ENCODE measurements at regions not wholly inside any gene's neighbourhood (a gene's known extent, or its start where the extent isn't known, plus 50 kb on each side); places are given as distances from the start of the nearest gene placed in this dataset.
"Not testable (repeated sequence)": the region's sequence is repeated elsewhere in the genome, so short reads cannot be mapped to it uniquely, and the experiment has no call there.

DNA sequence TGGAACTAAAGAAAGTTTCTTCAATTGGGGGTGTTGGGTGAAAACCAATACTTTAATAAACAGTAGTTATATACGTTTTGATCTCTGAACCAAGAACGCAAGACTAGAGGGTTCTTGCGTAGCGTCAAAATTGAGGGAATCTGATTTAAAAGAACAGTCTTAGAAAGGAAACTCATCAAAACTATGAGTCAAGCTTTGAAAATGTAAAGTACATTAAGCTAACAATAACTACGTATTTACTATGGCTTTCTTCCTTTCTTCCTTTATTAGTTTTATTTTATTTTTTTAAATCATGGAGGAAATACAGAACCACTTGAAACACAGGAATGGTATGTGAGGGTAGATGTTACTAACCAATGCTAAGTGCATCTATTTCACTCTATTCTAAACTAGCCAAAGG, 287.0 kb upstream of the RSPO3 start:
- no peaks in the 10 kb centered on the region for H3K27me3 ChIP-seq (ENCODE audit: control insufficient read depth, insufficient read depth, low read length)
- no peak for DNase-seq
- H3K4me3 ChIP-seq (ENCODE audit: insufficient read depth, low read depth, low read length): no peak overlapping the region
- no peaks in the 10 kb centered on the region for H3K36me3 ChIP-seq (replicated peaks; ENCODE audit: control insufficient read depth, insufficient read depth, low read length)

DNA sequence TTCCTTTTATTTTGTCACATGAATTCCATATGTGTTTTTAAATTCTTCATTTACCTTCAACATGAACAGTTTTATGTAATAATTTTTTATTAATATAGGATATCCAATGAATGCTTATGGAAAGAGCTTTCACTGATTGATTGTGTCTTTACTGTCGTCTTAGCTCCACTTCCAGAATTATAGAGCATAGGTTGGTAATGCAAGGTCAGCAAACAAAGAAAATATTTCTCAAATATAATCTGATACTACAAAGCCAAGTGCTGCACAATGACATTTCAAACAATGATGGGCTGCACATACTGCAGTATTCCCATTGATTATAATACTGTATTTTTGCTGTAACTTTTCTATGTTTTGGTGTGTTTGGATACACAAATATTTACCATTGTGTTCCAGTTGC, 275.7 kb upstream of the RSPO3 start:
- H3K36me3 ChIP-seq (replicated peaks; ENCODE audit: control insufficient read depth, insufficient read depth, low read length): no peaks in the 10 kb centered on the region
- H3K27me3 ChIP-seq (ENCODE audit: control insufficient read depth, insufficient read depth, low read length): no peaks in the 10 kb centered on the region
- DNase-seq: no peak
- H3K4me3 ChIP-seq (ENCODE audit: insufficient read depth, low read depth, low read length): no peak overlapping the region

DNA sequence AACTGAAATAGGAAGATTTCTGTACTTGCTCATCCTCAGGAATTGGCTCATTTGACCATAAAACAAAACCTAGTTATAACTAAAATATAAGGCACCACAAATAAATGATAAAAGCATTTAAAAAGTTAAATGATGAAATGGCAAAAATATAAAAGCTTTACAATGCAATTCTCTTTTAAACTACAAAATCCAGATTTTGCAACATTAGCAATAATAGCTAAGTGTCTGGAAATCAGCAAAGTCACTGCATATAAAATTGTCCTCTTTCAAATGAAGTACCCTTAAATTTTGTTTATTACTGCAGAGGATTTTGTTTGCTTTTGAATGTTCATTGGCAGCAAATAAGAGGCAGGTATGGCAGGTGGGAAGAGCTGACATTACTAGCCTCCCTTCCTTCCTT, 270.4 kb upstream of the RSPO3 start:
- no peaks in the 10 kb centered on the region for H3K36me3 ChIP-seq (replicated peaks; ENCODE audit: control insufficient read depth, insufficient read depth, low read length)
- no peak overlapping the region for H3K4me3 ChIP-seq (ENCODE audit: insufficient read depth, low read depth, low read length)
- DNase-seq: no peak
- no peaks in the 10 kb centered on the region for H3K27me3 ChIP-seq (ENCODE audit: control insufficient read depth, insufficient read depth, low read length)

DNA sequence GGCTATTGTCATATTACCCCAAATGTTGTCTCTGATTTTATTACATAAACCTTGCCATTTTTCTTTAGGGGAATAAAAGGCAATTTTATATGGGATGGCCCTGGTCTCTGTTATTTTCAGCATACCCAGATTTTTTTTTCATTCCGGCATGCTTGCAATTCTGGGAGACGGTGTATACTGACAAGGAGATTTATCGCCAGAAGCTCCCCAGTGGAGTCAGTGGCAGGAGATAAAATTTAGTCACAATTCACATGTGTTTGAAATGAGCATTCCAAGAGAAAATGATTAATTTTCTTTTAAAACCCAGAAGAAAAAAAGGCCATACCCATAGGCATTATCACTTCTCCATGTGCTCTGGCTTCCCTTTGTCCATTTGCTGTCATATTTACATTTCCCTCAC, 250.8 kb upstream of the RSPO3 start:
- H3K36me3 ChIP-seq (replicated peaks; ENCODE audit: control insufficient read depth, insufficient read depth, low read length): no peaks in the 10 kb centered on the region

DNA sequence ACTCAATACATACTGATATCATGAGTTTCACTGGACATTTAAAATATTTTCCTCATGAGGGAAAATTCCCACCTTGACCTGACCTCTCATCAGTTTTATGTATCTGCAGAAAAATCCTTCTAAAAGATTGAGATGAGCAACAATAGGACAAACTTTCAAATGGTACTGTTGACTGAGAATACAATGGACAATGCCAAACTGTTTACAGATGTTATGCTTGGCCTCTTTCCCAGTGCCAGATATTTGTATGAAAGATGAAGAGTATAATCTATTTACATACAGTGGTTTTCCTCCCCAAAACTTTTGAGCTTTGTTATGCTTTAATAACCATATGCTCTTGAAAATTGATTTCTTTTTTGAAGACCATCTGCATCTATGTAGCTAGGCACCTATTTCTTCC, 245.1 kb upstream of the RSPO3 start:
- Histone ChIP-seq H3K36me3 (replicated peaks; ENCODE audit: control insufficient read depth, insufficient read depth, low read length) (no peaks in the 10 kb centered on the region), H3K27me3 (ENCODE audit: control insufficient read depth, insufficient read depth, low read length) (no peaks in the 10 kb centered on the region), H3K4me3 (ENCODE audit: insufficient read depth, low read depth, low read length) (no peak overlapping the region)
- DNase-seq: no peak

More for the DNA sequence above, 250.8 kb upstream of the RSPO3 start:
- H3K4me3 ChIP-seq (ENCODE audit: insufficient read depth, low read depth, low read length): no peak overlapping the region
- no peak for DNase-seq
- H3K27me3 ChIP-seq (ENCODE audit: control insufficient read depth, insufficient read depth, low read length): no peaks in the 10 kb centered on the region

DNA sequence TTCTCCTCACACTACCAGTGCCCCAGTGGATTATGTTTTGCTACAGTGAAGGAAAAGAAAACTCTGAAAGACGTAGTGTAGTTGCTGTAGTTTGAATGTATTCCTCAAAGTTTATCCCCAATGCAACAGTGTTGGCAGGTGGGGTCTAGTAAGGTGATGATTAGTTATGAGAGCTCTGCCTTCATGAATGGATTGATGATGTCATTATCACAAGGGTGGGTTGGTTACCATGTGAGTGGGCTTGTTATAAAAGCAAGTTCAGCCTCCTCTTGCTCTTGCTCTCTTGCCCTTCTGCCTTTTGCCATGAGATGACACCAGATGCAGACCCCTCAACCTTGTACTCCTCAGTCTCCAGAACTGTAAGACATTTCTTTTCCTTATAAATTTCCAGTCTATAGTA, 244.7 kb upstream of the RSPO3 start:
- Histone ChIP-seq H3K27me3 (ENCODE audit: control insufficient read depth, insufficient read depth, low read length) (no peaks in the 10 kb centered on the region), H3K4me3 (ENCODE audit: insufficient read depth, low read depth, low read length) (no peak overlapping the region), H3K36me3 (replicated peaks; ENCODE audit: control insufficient read depth, insufficient read depth, low read length) (no peaks in the 10 kb centered on the region)
- DNase-seq: no peak

DNA sequence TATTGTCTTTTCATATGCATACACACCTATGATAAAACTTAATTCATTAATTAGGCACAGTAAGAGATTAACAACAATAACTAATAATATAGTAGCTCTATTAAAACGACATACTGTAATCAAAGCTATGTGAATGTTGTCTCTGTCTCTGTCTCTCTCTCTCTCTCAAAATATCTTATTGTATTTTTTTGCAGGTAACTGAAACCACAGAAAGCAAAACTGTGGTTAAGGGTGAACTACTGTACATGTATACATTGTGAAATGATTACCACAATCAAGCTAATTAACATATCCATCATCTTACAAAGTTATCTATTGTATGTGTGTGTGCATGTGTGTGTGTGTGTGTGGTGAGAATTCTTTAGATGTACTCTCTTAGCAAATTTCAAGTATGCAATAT, 242.0 kb upstream of the RSPO3 start:
- Histone ChIP-seq H3K4me3 (ENCODE audit: insufficient read depth, low read depth, low read length) (no peak overlapping the region), H3K27me3 (ENCODE audit: control insufficient read depth, insufficient read depth, low read length) (no peaks in the 10 kb centered on the region)
- no peak for DNase-seq

DNA sequence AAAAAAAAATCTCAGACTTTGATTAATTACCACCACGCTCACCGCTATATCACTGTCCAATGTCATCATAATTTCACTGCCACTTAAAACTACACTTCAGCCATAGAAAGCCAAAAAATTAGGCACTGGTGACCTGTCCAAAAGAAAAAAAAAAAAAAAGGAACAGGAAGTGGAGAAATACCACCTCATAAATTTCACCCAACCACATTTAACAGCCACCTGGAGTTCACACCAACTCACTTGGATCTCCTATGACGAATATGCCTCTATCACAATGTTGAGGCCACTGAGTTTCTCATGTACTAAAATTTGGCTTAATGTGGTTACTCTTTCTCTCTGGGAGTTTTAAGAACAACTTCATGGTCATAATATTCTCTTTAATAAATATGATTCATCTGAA, 237.5 kb upstream of the RSPO3 start:
- H3K27me3 ChIP-seq (ENCODE audit: control insufficient read depth, insufficient read depth, low read length): no peaks in the 10 kb centered on the region
- H3K36me3 ChIP-seq (replicated peaks; ENCODE audit: control insufficient read depth, insufficient read depth, low read length): no peaks in the 10 kb centered on the region
- H3K4me3 ChIP-seq (ENCODE audit: insufficient read depth, low read depth, low read length): no peak overlapping the region
- no peak for DNase-seq

More for the DNA sequence above, 242.0 kb upstream of the RSPO3 start:
- H3K36me3 ChIP-seq (replicated peaks; ENCODE audit: control insufficient read depth, insufficient read depth, low read length): no peaks in the 10 kb centered on the region

DNA sequence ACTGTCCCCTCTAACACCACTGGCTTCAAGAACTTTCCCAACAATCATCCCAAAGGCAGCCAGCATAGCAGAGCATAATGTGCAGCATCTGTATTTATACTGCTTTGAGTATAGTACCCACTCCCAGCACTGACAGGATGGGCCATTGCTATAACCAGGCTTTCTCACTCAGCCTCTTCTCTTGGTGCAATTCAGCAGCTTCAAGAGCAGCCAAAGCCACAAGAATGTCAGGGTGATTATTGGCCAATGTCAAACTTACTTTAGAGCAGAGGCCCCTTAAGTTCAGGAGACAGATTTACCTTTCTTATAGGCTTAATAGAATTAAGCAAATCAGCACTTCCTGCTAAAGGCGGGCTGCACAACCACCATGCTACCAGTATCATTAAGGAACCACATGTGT, 232.4 kb upstream of the RSPO3 start:
- Histone ChIP-seq H3K27me3 (ENCODE audit: control insufficient read depth, insufficient read depth, low read length) (no peaks in the 10 kb centered on the region), H3K36me3 (replicated peaks; ENCODE audit: control insufficient read depth, insufficient read depth, low read length) (no peaks in the 10 kb centered on the region), H3K4me3 (ENCODE audit: insufficient read depth, low read depth, low read length) (no peak overlapping the region)
- no peak for DNase-seq

DNA sequence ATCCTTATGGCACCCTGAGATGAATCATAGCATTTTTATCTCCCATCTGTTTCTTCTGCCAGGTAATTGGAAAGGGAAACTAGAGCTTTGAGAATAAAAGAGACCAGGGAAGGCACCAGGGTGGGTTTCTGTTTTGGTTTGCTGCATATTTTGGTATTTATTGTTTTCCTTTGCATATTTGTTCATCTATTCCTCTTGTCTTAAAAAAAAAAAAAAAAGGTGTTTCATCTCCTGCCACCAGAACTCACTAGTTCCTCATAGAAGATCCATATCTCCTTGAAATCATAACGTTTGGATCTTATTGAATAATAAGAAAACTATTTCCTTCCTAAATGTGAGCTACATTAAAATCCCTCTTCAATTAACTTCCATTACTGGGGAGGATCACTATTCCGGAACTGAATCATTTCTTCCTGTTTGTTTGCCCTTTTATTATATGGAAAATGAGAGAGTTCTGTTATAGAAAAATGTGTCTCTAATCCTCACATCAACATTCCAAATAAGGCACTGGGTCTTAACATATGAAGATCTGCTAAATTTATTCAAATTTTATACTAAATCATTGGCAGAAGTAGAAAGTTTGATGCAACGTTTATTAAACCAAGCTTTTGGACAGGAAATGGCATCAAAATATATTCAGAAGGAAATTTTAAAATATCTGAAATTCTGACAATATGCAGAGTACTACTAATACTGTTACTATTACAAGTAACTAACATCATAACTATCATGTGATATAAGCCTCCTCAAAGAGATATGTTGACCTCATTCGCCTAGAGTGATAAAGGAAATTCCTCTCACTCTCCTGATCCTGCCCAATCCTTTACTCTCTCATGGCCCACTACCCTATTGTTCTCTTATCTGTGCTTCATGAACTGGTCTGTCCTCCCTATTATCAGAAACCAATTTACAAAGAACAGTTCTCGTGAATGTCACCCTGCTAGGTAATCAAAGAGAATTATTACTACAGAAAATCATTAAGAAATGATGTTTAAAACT, 229.4 kb upstream of the RSPO3 start:
- Histone ChIP-seq H3K27me3 (ENCODE audit: control insufficient read depth, insufficient read depth, low read length) (no peaks in the 10 kb centered on the region), H3K36me3 (replicated peaks; ENCODE audit: control insufficient read depth, insufficient read depth, low read length) (no peaks in the 10 kb centered on the region), H3K4me3 (ENCODE audit: insufficient read depth, low read depth, low read length) (no peak overlapping the region)
- no peak for DNase-seq

DNA sequence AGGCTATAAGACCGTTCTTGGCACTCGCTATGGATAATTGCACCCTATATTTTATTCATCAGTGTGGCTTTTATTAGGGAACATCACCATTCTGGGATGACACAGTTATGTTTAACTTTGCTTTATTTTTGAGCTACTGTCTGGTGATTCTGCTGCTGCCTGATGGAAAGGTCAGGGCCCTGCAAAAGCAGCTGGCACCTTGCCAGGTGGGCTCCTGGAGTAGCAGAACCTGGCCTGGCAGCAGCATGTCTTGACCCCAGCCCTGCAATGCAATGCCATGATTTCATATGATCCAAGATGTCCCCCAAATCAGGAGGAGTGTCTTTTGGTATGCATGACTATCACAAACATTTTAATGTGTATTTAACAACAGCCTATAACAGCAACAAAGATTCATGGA, 228.4 kb upstream of the RSPO3 start:
- H3K36me3 ChIP-seq (replicated peaks; ENCODE audit: control insufficient read depth, insufficient read depth, low read length): no peaks in the 10 kb centered on the region
- DNase-seq: no peak
- H3K27me3 ChIP-seq (ENCODE audit: control insufficient read depth, insufficient read depth, low read length): no peaks in the 10 kb centered on the region
- H3K4me3 ChIP-seq (ENCODE audit: insufficient read depth, low read depth, low read length): no peak overlapping the region

DNA sequence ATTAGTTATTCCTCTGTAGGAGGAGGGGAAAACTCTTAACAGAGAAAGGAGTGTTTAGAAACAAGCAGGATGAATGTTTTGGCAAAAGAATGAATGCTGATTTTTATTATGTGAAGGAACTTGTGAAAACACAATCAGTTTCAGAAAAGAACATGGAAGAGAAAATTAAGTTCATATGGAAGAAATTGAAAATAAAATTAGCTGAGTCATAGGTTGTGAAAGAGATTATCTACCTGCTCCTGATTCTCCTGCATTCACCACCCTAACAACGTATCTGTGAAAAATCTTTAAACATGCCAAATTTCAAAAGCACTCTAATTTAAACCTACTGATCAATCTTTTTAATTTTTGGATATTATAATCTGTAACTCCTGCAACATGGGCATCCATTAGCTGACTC, 227.3 kb upstream of the RSPO3 start:
- Histone ChIP-seq H3K27me3 (ENCODE audit: control insufficient read depth, insufficient read depth, low read length) (no peaks in the 10 kb centered on the region), H3K36me3 (replicated peaks; ENCODE audit: control insufficient read depth, insufficient read depth, low read length) (no peaks in the 10 kb centered on the region), H3K4me3 (ENCODE audit: insufficient read depth, low read depth, low read length) (no peak overlapping the region)
- DNase-seq: no peak

DNA sequence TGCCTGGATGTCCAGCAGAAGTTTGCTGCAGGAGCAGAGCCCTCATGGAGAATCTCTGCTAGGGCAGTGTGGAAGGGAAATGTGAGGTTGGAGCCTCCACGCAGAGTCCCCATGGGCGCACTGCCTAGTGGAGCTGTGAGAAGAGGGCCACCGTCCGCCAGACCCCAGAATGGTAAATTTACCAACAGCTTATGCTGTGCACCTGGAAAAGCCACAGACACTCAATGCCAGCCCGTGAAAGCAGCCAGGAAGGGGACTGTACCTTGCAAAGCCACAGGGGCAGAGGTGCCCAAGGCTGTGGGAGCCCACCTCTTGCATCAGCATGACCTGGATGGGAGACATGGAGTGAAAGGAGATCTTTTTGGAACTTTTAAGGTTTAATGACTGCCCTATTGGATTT, 225.6 kb upstream of the RSPO3 start:
- not testable (repeated sequence) for H3K4me3 ChIP-seq (ENCODE audit: insufficient read depth, low read depth, low read length); H3K27me3 ChIP-seq (ENCODE audit: control insufficient read depth, insufficient read depth, low read length); H3K36me3 ChIP-seq (replicated peaks; ENCODE audit: control insufficient read depth, insufficient read depth, low read length); DNase-seq

DNA sequence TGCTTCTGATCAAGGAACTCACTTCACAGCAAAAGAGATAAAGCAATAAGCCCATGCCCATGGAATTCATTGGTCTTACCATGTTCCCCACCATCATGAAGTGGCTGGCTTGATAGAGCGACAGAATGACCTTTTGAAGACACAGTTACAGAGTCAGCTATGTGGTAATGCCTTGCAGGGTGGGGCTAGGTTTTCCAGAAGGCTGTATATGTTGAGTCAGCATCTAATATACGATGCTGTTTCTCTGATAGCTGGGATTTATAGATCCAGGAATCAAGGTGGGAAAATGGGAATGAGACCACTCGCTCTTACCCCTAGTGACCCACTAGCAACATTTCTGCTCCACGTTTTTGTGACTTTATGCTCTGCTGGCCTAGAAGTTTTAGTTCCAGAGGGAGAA, 220.7 kb upstream of the RSPO3 start:
- Histone ChIP-seq H3K27me3 (ENCODE audit: control insufficient read depth, insufficient read depth, low read length) (no peaks in the 10 kb centered on the region), H3K4me3 (ENCODE audit: insufficient read depth, low read depth, low read length) (no peak overlapping the region), H3K36me3 (replicated peaks; ENCODE audit: control insufficient read depth, insufficient read depth, low read length) (no peaks in the 10 kb centered on the region)
- DNase-seq: no peak

DNA sequence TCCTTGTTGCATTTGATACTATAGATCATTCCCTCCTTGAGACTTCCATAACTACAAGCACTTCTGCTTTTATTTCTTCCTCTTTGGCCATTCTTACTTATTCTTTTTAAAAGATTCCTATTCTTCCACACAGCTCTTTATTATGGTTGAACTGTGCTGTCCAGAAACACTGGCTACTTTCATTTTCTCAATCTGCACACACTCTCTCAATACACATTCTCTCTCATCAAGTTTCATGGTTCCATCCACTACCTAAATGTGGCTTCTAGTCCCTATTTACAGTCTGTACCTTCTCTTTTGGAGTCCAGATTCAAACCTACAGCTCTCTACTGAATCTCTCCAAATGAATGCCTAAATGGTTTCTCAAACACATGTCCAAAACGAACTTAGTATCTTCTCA, 214.3 kb upstream of the RSPO3 start:
- no peak for DNase-seq
- no peak overlapping the region for H3K4me3 ChIP-seq (ENCODE audit: insufficient read depth, low read depth, low read length)
- no peaks in the 10 kb centered on the region for H3K27me3 ChIP-seq (ENCODE audit: control insufficient read depth, insufficient read depth, low read length)
- H3K36me3 ChIP-seq (replicated peaks; ENCODE audit: control insufficient read depth, insufficient read depth, low read length): no peaks in the 10 kb centered on the region

Measured in H7 (cell line).